A549 (cell line): ENCODE measurements at regions not wholly inside any gene's neighbourhood (a gene's known extent, or its start where the extent isn't known, plus 50 kb on each side); places are given as distances from the start of the nearest gene placed in this dataset.

Experiments
- MAZ ChIP-seq: fragments of 150-350 bp; IDR thresholded peaks from 2 replicates; pipeline ENCODE4 v1.6.1; 2014; ENCODE audit warnings: antibody characterized with exemption, low read depth, low read length, borderline replicate concordance
- MYC ChIP-seq: IDR thresholded peaks from 2 replicates; pipeline ENCODE4 v1.6.1; 2012; ENCODE audit warnings: mild to moderate bottlenecking, inconsistent platforms, low read length, improper control_type of control experiment, borderline replicate concordance
- POLR2A ChIP-seq: IDR thresholded peaks from 2 replicates; pipeline ENCODE4 v1.6.1; 2012; ENCODE audit warnings: mild to moderate bottlenecking, low read length
- RFX5 ChIP-seq: fragments of 450-650 bp; IDR thresholded peaks from 2 replicates; pipeline ENCODE4 v1.7.1; 2014; ENCODE audit warnings: antibody characterized with exemption, mild to moderate bottlenecking, moderate library complexity
- ZSCAN20 ChIP-seq: fragments of 250-450 bp; sonication (Bioruptor Pico); IDR thresholded peaks from 2 replicates; pipeline ENCODE4 v1.8.0; 2022; ENCODE audit warnings: mild to moderate bottlenecking, moderate library complexity
- TF ChIP-seq, protein P1 (sequence below): IDR thresholded peaks from 2 replicates; pipeline ENCODE4 v1.6.1; 2012
- TF ChIP-seq, protein P2 (sequence below): fragments of >200 bp; sonication (Bioruptor Twin); formaldehyde crosslinking; IDR thresholded peaks from 3 replicates; pipeline ENCODE4 v1.5.1; 2016
- TF ChIP-seq, protein P3 (sequence below): fragments of 150-350 bp; IDR thresholded peaks from 2 replicates; pipeline ENCODE4 v1.6.1; 2014; ENCODE audit warnings: low read depth, mild to moderate bottlenecking, low read length

DNA sequence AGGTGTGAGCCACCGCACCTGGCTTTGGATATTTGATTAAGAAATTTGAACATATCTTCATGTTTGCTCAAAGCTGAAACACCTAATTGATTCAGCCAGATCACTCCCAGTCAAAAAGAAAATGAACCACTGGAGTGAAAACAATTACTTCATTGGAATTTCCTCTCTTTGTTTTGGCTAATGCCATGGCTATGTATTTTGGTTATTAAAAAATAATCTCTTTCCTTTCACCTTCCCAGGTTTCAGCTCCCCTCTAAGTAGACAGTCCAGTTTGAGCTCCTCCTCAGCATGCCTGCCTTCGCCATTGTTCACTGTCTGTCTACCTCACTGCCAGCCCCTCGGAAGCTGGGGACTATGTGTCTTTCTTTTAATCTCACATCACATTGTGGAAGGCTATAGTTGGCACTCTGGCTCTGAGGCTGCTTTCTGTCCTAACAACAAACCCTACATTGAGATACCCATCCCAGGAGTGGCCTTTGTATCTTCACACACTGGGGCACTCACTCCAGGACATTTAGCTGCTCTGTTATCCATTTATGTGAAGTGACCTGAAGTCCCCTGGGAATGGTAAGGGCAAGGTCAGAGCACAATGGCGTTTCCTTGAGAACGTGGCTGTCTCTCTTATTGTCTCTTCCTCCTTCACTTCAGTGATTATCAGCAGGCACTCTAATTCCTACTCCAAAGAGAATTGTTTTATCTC, 764.0 kb upstream of the CITED2 start:
- TF ChIP-seq, protein P1, sequence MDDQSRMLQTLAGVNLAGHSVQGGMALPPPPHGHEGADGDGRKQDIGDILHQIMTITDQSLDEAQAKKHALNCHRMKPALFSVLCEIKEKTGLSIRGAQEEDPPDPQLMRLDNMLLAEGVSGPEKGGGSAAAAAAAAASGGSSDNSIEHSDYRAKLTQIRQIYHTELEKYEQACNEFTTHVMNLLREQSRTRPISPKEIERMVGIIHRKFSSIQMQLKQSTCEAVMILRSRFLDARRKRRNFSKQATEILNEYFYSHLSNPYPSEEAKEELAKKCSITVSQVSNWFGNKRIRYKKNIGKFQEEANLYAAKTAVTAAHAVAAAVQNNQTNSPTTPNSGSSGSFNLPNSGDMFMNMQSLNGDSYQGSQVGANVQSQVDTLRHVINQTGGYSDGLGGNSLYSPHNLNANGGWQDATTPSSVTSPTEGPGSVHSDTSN, result no peak
- TF ChIP-seq RFX5 (no peak), MYC (no peak), MAZ (no peak), POLR2A (no peak), ZSCAN20 (no peak)
- TF ChIP-seq, protein P2, sequence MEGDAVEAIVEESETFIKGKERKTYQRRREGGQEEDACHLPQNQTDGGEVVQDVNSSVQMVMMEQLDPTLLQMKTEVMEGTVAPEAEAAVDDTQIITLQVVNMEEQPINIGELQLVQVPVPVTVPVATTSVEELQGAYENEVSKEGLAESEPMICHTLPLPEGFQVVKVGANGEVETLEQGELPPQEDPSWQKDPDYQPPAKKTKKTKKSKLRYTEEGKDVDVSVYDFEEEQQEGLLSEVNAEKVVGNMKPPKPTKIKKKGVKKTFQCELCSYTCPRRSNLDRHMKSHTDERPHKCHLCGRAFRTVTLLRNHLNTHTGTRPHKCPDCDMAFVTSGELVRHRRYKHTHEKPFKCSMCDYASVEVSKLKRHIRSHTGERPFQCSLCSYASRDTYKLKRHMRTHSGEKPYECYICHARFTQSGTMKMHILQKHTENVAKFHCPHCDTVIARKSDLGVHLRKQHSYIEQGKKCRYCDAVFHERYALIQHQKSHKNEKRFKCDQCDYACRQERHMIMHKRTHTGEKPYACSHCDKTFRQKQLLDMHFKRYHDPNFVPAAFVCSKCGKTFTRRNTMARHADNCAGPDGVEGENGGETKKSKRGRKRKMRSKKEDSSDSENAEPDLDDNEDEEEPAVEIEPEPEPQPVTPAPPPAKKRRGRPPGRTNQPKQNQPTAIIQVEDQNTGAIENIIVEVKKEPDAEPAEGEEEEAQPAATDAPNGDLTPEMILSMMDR, result no peak
- TF ChIP-seq, protein P3, sequence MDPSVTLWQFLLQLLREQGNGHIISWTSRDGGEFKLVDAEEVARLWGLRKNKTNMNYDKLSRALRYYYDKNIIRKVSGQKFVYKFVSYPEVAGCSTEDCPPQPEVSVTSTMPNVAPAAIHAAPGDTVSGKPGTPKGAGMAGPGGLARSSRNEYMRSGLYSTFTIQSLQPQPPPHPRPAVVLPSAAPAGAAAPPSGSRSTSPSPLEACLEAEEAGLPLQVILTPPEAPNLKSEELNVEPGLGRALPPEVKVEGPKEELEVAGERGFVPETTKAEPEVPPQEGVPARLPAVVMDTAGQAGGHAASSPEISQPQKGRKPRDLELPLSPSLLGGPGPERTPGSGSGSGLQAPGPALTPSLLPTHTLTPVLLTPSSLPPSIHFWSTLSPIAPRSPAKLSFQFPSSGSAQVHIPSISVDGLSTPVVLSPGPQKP, result no peak
